GF-D8 (cell line): ENCODE measurements at regions not wholly inside any gene's neighbourhood (a gene's known extent, or its start where the extent isn't known, plus 50 kb on each side); places are given as distances from the start of the nearest gene placed in this dataset.
A peak's percentile ranks its signal among the peaks of the same experiment; 100 is the strongest.

Experiments
- DNase-seq: peaks from one replicate; lab custom pipeline; 2025; lab: John Stamatoyannopoulos, UW

GRCh38 chr11:69393178-69393832, 88.2 kb upstream of the LINC01488 start:
- no peak for DNase-seq

- no peak for DNase-seq
Observed at GRCh38 chr11:69393865-69394233, 87.6 kb upstream of the LINC01488 start.

GRCh38 chr11:69394234-69394868, 87.1 kb upstream of the LINC01488 start:
- DNase-seq: no peak

- DNase-seq: no peak
Observed at GRCh38 chr11:69394869-69395246, 86.6 kb upstream of the LINC01488 start.

DNA sequence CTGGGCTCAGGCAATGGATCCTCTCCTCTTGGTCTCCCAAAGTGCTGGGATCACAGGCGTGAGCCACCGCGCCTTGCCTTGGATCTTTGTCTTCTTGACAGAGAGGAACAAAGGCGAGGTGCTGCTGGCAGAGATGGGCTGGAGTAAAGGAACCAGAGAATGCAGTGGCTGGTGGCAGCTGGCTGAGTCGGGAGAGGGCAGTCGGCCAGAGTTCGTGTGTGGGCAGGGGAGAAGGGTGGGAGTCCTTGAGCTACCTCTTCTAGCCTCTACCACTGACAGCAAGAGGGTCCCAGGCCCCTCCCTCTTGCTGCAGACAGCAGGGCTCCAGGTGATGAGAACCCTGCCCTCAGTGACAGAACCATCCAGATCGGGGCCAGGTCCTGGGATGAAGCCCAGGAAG, 86.2 kb upstream of the LINC01488 start:
- no peak for DNase-seq

- no peak for DNase-seq
Observed at GRCh38 chr11:69396051-69396947, 85.2 kb upstream of the LINC01488 start.

DNA sequence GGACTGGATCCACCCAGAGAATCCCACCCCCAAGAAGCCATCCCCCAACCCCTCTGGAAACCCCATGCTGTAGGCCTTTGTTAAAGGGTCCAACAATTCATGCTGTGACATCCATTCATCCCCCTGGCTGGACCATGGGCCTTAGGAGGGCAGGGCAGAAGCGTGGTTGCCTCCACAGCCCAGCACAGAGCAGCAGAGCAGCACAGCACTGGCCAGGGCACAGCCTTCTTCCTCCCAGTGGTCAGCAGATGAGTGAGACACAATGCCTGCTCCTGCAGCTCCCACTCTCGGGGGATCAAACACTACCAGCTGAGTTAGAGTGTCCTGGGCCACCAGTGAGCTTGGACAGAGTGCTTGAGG, 84.5 kb upstream of the LINC01488 start:
- no peak for DNase-seq

GRCh38 chr11:69397732-69398131, 83.7 kb upstream of the LINC01488 start:
- no peak for DNase-seq

- DNase-seq: no peak
Observed at GRCh38 chr11:69398529-69399492, 82.7 kb upstream of the LINC01488 start.

- no peak for DNase-seq
Observed at GRCh38 chr11:69400140-69400539, 81.3 kb upstream of the LINC01488 start.

DNA sequence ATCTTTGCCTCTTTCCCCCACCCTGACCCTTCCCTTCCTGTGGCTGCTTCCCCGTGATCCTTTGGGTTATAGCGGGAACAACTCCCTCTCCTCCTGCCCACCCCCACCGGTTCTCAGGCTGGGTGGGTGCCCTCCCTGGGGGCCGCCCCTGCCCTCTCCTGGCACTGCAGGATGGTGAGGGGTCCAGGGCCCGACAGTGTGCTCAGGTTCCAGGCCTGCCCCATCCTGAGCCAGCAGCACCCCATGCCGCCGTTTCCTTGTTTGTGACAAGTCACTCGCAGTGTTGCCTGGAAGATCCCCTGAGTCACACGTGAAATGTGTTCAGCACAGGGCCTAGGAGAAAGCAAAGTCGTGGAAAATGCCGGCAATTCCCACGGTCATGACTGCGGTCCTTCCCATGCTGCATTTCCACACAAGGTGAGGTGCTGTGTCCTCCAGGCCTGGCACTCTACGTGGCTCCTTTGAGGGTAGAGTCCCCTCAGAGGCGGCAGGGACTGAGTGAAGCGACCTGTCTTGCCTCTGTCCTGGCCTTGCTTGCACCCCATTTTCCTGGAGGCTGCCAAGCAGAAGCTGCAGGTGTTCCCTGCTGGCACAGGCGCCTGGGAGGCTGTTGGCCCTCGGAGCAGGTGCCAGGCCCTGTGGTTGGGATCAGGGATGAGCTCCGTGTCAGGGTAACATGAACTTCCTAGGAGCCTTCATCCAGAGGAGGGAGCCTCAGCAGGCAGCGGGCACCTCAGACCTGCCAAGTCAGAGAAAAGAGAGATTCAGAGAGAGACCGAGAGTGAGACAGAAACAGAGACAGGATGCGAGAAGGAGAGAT, 80.5 kb upstream of the LINC01488 start:
- no peak for DNase-seq

DNA sequence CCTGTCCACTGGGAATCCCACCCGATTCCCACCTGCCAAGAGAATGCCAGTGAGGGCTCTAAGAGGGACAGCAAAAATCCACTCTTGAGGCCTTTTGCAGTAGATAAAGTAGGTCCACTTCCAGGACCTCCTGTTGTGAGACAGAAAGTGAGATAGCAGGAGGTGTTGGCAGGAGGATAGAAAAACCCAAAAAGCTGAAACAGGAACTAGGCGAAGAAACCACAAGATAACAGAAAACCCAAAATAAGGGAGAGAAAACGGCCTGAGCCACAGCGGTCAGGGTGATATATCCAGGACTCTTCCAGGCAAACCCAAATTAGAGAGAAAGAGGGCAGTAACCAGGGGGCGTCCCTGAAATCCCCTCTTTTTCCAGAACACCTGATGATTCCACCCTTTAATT, 79.7 kb upstream of the LINC01488 start:
- DNase-seq: peak; percentile 37

DNA sequence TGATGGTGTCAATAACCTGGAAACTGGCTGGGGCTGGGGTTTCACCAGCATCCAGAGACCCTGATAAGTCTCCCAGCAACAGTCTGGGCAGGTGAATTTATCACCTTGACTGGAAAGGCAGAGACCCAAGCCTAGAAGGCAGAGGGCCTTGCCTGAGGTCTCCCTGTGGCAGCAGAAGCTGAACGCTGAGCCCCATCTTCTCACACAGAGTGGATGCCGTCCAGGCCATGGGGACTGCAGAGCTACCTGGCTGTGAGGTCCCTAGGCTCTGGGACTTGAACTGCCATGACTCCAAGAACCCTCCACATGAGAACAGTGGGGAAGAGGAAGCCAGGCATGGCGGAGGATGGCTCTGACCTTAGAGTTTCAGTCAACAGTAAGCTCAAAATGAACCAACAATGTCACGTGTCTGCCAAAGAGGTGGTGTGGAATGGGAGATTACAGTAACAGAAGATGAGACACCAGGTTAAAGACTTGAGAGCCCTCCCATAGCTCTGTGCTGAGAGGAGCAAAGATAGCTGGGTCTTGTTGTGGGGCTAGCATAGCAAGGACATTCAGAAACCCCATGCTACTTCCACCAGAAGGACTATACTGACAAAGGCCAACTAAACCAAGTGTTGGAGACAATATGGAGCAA, 79.1 kb upstream of the LINC01488 start:
- DNase-seq: no peak

DNA sequence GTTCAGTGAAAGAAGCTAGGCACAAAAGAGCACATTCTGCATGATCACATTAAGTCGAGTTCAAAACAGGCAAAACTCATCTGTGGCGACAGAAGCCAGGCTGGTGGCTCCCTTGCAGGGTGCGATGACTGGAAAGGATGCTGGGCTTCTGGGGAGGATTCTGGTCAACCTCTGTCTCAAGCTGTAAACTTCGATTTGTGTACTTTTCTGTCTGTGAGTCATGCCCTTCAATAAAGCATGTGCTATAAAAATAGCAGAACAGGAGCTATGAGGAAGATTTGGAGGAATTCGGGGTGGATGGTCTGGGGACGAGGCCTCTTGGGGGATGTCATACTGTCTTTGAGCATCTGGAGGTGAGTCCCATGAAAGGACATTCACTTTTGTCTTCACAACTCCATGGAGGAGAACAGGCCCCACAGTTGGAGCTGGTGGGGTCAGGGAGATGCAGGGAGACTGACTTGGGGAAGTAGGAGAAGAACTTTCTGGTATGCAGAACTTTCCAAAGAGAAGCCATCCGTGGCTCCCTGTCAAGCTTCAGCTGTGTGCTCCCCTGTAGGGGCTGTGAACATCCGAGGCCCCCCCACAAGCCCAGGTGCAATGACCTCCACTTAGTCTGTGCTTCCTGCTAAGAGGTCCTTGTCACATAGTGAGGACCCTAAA, 77.8 kb upstream of the LINC01488 start:
- DNase-seq: no peak

DNA sequence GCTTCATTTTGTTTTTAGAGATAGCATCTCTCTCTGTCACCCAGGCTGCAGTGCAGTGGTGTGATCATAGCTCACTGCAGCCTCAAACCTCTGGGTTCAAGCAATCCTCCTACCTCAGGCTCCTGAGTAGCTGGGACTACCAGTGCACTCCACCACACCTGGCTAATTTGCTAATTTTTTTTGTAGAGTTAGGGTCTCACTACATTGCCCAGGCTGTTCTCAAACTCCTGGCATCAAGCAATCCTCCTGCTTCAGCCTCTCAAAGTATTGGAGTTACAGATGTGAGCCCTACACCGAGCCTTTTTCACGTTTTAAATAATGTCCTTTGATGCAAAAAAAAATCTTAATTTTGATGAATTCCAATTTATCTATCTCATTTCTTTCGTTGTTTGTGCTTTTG, 75.4 kb upstream of the LINC01488 start:
- DNase-seq: no peak

- no peak for DNase-seq
Observed at GRCh38 chr11:69409812-69410645, 71.4 kb upstream of the LINC01488 start.

DNA sequence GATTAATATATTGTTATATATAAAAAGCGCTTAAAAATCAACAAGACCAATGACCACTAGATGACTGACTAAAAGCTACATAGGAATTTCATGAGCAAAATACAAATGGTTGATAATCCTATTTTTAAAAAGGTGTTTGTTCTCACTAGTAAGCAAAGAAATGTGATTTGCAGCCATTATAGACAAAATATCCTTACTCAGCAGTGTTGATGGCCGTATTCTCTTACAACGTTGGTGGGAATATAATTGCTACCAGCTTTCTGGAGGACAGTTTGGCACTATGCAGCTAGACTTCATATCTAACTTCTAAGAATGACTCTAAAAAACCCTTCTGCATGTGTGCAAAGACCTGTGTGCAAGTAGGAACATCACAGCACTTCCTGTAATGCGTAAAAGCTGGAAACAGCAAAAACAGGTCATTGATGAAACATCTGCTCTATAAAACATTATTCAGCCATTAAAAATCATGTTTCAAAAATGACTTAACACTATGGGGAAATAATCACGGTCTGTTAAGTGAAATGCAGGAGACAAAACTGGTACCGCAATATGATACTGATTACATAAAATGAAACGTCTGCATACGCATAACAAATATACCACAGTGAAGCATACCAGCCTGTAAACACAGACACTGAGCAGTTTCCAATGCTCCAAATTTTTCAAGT, 70.1 kb upstream of the LINC01488 start:
- DNase-seq: no peak

GRCh38 chr11:69413015-69413801, 68.3 kb upstream of the LINC01488 start:
- no peak for DNase-seq
